ENCODE measurements at regions not wholly inside any gene's neighbourhood (a gene's known extent, or its start where the extent isn't known, plus 50 kb on each side); places are given as distances from the start of the nearest gene placed in this dataset.
A peak's percentile ranks its signal among the peaks of the same experiment; 100 is the strongest.

DNA sequence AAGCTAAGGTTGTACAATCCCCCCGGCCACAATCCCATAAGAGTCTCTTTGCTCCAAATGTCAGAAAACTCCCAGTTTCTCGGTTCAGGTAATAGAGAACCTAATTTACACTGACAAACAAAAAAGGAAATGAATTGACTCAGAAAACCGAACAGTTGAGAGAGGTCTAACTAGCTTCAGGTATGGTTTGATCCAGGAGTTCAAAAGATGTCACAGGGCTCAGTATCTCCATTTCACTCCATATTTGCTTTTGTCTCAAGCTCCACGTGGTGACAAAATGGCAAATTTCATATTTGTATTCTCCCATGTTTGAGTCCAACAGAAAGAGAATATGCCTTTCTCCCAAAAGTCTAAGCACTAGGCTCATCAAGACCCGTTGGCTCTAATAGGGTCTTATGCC, 117.4 kb downstream of the AXIN2 start:
- Histone ChIP-seq H3K4me3 (ENCODE audit: extremely low read depth, insufficient read depth, low read length, poor library complexity, severe bottlenecking) (no peak overlapping the region), H3K9me3 (ENCODE audit: control insufficient read depth, low read length) (peaks cover 7% of the 10 kb centered on the region)

DNA sequence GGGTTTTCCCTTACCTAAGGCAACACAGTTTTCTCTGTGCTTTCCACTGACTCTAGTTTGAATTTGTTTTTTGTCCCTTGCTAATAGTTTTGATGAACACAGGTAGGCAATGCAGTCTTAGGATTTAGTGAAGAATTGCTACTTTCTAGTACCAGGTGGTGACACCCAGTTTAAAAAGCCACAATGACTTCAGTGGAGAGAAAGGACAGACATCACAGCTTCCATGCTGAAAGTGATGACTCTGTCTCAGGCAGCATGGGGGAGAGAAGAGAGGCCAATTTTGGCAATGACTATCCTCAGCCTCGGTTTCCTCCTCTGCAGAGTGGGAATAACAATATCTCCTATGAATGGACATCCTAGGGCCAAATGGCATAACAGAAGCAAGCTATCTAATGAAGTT, 118.8 kb downstream of the AXIN2 start:
- no peak overlapping the region for H3K4me3 ChIP-seq (ENCODE audit: extremely low read depth, insufficient read depth, low read length, poor library complexity, severe bottlenecking)
- peaks cover 30% of the 10 kb centered on the region for H3K4me1 ChIP-seq (ENCODE audit: control insufficient read depth, insufficient read depth, low read length, poor library complexity, severe bottlenecking)
- no CpG with 5 or more reads among the region's 1 CpG for WGBS, 2 experiments (ENCODE audit: insufficient coverage in 2 of 2)
- peaks cover 7% of the 10 kb centered on the region for H3K9me3 ChIP-seq (ENCODE audit: control insufficient read depth, low read length)
- no peak overlapping the region for H3K27ac ChIP-seq (ENCODE audit: low read depth, low read length, severe bottlenecking)
- no peaks in the 10 kb centered on the region for H3K36me3 ChIP-seq (ENCODE audit: control insufficient read depth, insufficient read depth, low read length)

More for the DNA sequence above, 117.4 kb downstream of the AXIN2 start:
- Histone ChIP-seq H3K36me3 (ENCODE audit: control insufficient read depth, insufficient read depth, low read length) (no peaks in the 10 kb centered on the region), H3K27ac (ENCODE audit: low read depth, low read length, severe bottlenecking) (no peak overlapping the region), H3K4me1 (ENCODE audit: control insufficient read depth, insufficient read depth, low read length, poor library complexity, severe bottlenecking) (peaks cover 27% of the 10 kb centered on the region)
- WGBS, 2 experiments (ENCODE audit: insufficient coverage in 2 of 2), result 88 to 93% methylated on average over 3 to 4 of the region's 5 CpGs

DNA sequence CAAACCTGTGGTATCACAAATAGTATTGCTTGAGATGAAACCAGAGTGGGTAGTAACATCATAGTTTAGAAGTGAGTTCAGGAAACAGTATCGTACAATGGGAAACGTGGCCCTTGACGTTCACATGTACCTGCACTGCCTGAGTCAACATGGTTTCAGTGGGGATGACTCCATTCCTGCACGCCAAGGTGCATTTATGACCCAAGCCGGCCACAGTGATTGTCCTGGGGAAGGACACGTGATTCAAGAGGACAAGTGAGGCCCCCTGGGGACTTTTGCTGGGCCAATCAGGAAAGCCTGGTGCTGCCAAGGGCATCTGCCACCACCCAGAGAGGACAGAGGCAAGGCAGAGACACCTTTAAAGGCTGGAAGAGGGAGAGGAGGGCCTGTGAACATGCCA, 119.2 kb downstream of the AXIN2 start:
- H3K4me3 ChIP-seq (ENCODE audit: extremely low read depth, insufficient read depth, low read length, poor library complexity, severe bottlenecking), result no peak overlapping the region
- H3K27ac ChIP-seq (ENCODE audit: low read depth, low read length, severe bottlenecking), result no peak overlapping the region
- WGBS, 2 experiments (ENCODE audit: insufficient coverage in 2 of 2), result 85 to 90% methylated on average over 6 of the region's 6 CpGs
- no peaks in the 10 kb centered on the region for H3K36me3 ChIP-seq (ENCODE audit: control insufficient read depth, insufficient read depth, low read length)
- H3K4me1 ChIP-seq (ENCODE audit: control insufficient read depth, insufficient read depth, low read length, poor library complexity, severe bottlenecking), result peaks cover 30% of the 10 kb centered on the region
- H3K9me3 ChIP-seq (ENCODE audit: control insufficient read depth, low read length), result peaks cover 7% of the 10 kb centered on the region

DNA sequence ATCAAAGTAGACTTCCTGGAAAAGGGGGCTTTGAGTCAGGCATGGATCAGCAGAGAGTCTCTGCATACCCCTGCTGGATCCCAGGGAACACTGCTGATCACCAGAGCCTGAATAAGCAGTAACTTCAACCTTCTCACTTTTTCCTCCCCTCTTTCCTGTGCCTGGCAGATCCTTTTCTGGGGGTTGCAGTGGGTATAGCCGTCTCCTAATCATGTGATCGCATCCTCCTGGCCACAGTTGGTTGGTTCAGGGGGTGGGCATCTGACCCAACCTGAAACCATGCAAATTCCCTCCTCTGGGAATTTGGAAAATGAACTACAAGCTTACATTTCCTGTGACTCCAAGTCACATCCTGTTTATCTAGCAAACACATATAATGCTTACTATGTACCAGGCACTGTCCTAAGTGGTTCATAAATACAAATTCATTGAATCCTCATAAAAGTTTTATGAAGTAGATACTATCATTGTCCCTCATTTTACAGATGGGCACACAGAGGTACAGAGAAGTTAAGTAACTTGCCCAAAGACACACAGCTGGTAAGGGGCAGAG, 120.3 kb downstream of the AXIN2 start:
- Histone ChIP-seq H3K9me3 (ENCODE audit: control insufficient read depth, low read length) (peaks cover 7% of the 10 kb centered on the region), H3K4me1 (ENCODE audit: control insufficient read depth, insufficient read depth, low read length, poor library complexity, severe bottlenecking) (peaks cover 30% of the 10 kb centered on the region), H3K36me3 (ENCODE audit: control insufficient read depth, insufficient read depth, low read length) (no peaks in the 10 kb centered on the region), H3K4me3 (ENCODE audit: extremely low read depth, insufficient read depth, low read length, poor library complexity, severe bottlenecking) (no peak overlapping the region), H3K27ac (ENCODE audit: low read depth, low read length, severe bottlenecking) (no peak overlapping the region)
- 94% methylated on average over 2 of the region's 2 CpGs; no CpG with 5 or more reads in 1 of the 2 experiments for WGBS, 2 experiments (ENCODE audit: insufficient coverage in 2 of 2)

DNA sequence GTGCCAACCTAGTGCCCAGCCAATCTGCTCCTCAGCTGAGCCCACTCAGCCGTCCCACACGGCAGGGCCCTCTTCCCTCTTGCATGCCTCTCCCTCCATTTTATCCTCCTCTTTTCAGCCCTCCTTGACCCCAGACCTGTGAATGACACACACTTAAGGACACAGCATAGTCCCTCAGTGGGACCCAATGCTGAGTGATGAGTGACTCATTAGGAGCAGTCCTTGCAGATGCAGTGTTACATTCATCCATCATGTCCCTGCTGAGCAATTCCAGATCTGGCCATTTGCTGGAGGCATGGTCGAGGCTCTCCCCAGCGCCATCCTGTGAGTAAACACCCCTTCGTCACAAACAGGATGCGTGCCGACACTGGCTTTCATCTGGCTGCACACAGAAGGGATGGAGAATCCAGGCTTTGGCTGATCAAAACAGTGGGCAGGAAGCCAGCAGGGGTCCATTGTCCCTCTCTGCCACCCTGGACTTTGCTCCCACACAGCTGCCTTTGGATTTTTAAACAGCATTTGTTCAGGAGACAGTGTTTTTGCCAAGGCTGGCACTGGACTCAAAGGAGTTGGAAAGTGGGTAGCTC, 122.6 kb downstream of the AXIN2 start:
- 38 to 65% methylated on average over 4 to 7 of the region's 7 CpGs for WGBS, 2 experiments (ENCODE audit: insufficient coverage in 2 of 2)
- peaks cover 7% of the 10 kb centered on the region for H3K9me3 ChIP-seq (ENCODE audit: control insufficient read depth, low read length)
- peaks cover 37% of the 10 kb centered on the region for H3K4me1 ChIP-seq (ENCODE audit: control insufficient read depth, insufficient read depth, low read length, poor library complexity, severe bottlenecking)
- no peaks in the 10 kb centered on the region for H3K36me3 ChIP-seq (ENCODE audit: control insufficient read depth, insufficient read depth, low read length)
- no peak overlapping the region for H3K4me3 ChIP-seq (ENCODE audit: extremely low read depth, insufficient read depth, low read length, poor library complexity, severe bottlenecking)
- H3K27ac ChIP-seq (ENCODE audit: low read depth, low read length, severe bottlenecking), result peak overlapping the region; percentile 82

DNA sequence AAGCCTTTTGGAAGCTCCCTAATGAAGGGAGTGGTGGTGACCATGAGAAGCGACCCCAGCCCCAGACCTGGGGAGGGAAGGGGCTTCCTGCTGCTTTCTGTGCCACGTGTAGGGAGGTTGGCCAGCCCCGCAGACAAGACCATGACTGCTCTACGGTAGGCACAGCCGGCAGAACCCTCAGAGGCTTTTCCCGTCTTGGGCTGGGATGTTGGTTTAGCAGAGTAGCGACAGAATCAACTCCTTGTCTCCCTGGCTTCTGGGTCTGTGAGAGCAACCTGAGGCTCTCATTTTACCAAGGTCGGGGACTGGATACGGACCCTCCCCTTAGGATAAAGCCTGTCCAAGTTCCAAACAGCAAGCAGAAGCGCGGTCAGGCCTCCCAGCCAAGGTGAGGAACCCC, 123.3 kb downstream of the AXIN2 start:
- Histone ChIP-seq H3K36me3 (ENCODE audit: control insufficient read depth, insufficient read depth, low read length) (no peaks in the 10 kb centered on the region), H3K9me3 (ENCODE audit: control insufficient read depth, low read length) (peaks cover 7% of the 10 kb centered on the region), H3K4me3 (ENCODE audit: extremely low read depth, insufficient read depth, low read length, poor library complexity, severe bottlenecking) (no peak overlapping the region), H3K4me1 (ENCODE audit: control insufficient read depth, insufficient read depth, low read length, poor library complexity, severe bottlenecking) (peaks cover 36% of the 10 kb centered on the region), H3K27ac (ENCODE audit: low read depth, low read length, severe bottlenecking) (peak overlapping the region; percentile 82)
- WGBS, 2 experiments (ENCODE audit: insufficient coverage in 2 of 2), result 83 to 85% methylated on average over 9 of the region's 11 CpGs

DNA sequence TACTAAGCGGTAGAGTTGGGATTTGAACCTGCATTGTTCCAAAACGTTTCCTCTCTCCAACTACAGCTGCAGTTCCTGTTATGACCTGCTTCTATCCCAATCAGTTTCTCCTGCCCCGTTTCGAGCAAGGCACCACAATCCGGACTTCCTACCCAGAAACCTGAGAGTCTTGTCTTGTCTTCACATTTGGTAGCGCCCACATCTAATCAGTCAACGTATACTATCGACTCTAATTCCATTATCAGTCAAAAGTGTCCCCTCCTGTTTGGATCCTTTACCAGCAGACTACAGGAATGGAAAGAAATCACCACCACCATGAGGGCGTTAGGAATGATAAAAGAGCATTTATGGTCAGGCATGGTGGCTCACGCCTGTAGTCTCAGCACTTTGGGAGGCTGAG, 124.6 kb downstream of the AXIN2 start:
- no peaks in the 10 kb centered on the region for H3K36me3 ChIP-seq (ENCODE audit: control insufficient read depth, insufficient read depth, low read length)
- WGBS, 2 experiments (ENCODE audit: insufficient coverage in 2 of 2), result 91 to 94% methylated on average over 6 to 8 of the region's 10 CpGs
- no peak overlapping the region for H3K27ac ChIP-seq (ENCODE audit: low read depth, low read length, severe bottlenecking)
- H3K9me3 ChIP-seq (ENCODE audit: control insufficient read depth, low read length), result peaks cover 7% of the 10 kb centered on the region
- no peak overlapping the region for H3K4me3 ChIP-seq (ENCODE audit: extremely low read depth, insufficient read depth, low read length, poor library complexity, severe bottlenecking)
- H3K4me1 ChIP-seq (ENCODE audit: control insufficient read depth, insufficient read depth, low read length, poor library complexity, severe bottlenecking), result peaks cover 25% of the 10 kb centered on the region

DNA sequence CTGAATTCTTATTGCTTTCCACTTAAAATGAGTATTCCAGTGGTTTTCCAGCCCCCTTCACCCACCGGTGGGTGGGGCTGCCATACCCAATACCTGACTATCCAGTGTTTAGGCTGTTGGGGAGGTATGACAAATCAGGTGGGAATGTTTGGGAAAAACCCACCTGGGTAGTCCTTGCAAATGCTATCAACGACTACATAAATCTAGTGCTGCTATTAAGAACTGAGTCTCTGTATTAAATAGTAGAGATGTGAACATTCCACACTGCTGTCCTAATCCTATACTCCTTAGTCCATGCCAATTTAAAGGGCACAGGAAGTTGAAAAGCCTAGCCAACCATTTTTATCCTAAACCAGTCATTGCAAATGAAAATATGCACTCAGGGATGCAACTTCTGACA, 126.6 kb downstream of the AXIN2 start:
- no peaks in the 10 kb centered on the region for H3K36me3 ChIP-seq (ENCODE audit: control insufficient read depth, insufficient read depth, low read length)
- WGBS, 2 experiments (ENCODE audit: insufficient coverage in 2 of 2), result no CpG with 5 or more reads among the region's 2 CpGs
- no peak overlapping the region for H3K4me3 ChIP-seq (ENCODE audit: extremely low read depth, insufficient read depth, low read length, poor library complexity, severe bottlenecking)
- peaks cover 11% of the 10 kb centered on the region for H3K9me3 ChIP-seq (ENCODE audit: control insufficient read depth, low read length)
- peaks cover 18% of the 10 kb centered on the region for H3K4me1 ChIP-seq (ENCODE audit: control insufficient read depth, insufficient read depth, low read length, poor library complexity, severe bottlenecking)
- no peak overlapping the region for H3K27ac ChIP-seq (ENCODE audit: low read depth, low read length, severe bottlenecking)

DNA sequence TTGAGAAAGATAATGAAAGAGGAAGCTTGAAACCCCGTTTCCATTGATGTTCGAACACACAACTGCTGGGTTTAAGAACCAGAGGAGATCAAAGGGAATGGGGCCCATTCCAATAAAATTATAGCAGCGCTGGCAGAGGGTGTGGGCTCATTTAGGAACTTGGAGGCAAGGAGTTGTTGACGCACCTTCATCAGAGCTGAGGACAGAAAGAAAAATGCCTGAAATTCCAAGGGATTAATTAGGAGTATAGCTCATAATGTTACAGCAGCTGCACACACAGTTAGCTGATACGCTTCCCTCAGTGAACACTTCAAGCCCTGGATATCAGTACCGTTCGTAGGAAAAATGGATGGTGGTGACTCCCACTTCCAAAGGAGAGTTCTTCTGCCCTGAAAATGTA, 127.2 kb downstream of the AXIN2 start:
- no peaks in the 10 kb centered on the region for H3K36me3 ChIP-seq (ENCODE audit: control insufficient read depth, insufficient read depth, low read length)
- H3K4me3 ChIP-seq (ENCODE audit: extremely low read depth, insufficient read depth, low read length, poor library complexity, severe bottlenecking), result no peak overlapping the region
- peaks cover 5% of the 10 kb centered on the region for H3K9me3 ChIP-seq (ENCODE audit: control insufficient read depth, low read length)
- WGBS, 2 experiments (ENCODE audit: insufficient coverage in 2 of 2), result 66 to 97% methylated on average over 2 to 5 of the region's 7 CpGs
- H3K4me1 ChIP-seq (ENCODE audit: control insufficient read depth, insufficient read depth, low read length, poor library complexity, severe bottlenecking), result peaks cover 14% of the 10 kb centered on the region
- peak overlapping the region; percentile 76 for H3K27ac ChIP-seq (ENCODE audit: low read depth, low read length, severe bottlenecking)

DNA sequence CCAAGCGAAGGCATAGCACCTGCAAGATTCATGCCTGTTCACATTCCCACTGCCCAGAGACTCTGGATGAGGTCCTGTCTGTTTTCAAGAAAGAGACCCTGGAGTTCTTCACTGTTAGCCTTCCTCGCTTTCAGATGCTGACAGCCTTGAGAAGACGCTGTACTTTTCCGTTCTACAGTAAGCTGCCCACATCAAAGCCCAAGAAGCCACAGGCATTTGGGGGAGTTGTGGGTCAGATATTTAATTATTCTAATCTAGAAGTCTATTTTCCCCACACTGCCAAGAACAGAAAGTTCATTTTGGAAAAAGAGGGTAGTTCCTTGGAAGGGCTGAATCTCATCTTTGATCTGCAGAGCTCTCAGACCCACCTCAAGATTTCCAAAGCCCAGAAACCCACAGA, 127.9 kb downstream of the AXIN2 start:
- peaks cover 9% of the 10 kb centered on the region for H3K4me1 ChIP-seq (ENCODE audit: control insufficient read depth, insufficient read depth, low read length, poor library complexity, severe bottlenecking)
- 91% methylated on average over 1 of the region's 4 CpGs; no CpG with 5 or more reads in 1 of the 2 experiments for whole genome bisulfite sequencing, 2 experiments (ENCODE audit: insufficient coverage in 2 of 2)
- no peaks in the 10 kb centered on the region for H3K36me3 ChIP-seq (ENCODE audit: control insufficient read depth, insufficient read depth, low read length)
- H3K4me3 ChIP-seq (ENCODE audit: extremely low read depth, insufficient read depth, low read length, poor library complexity, severe bottlenecking), result no peak overlapping the region
- H3K9me3 ChIP-seq (ENCODE audit: control insufficient read depth, low read length), result peaks cover 4% of the 10 kb centered on the region
- H3K27ac ChIP-seq (ENCODE audit: low read depth, low read length, severe bottlenecking), result peak overlapping the region; percentile 76

DNA sequence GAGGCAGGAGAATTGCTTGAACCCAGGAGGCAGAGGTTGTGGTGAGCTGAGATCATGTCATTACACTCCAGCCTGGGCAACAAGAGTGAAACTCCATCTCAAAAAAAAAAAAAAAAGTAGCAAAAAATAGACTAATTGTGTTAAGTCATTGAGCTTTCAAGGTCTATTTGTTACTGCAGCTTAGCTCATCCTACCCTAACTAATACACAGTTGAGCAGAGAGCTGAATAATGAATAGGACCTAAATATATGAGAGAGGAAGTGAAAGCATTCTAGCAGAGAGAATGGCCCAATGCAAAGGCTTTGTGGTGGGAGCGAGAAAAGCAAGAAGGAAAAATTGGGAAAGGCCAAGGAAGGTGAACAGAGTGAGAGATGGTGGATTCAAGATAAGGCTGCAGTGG, 128.3 kb downstream of the AXIN2 start:
- Histone ChIP-seq H3K36me3 (ENCODE audit: control insufficient read depth, insufficient read depth, low read length) (no peaks in the 10 kb centered on the region), H3K4me3 (ENCODE audit: extremely low read depth, insufficient read depth, low read length, poor library complexity, severe bottlenecking) (no peak overlapping the region), H3K27ac (ENCODE audit: low read depth, low read length, severe bottlenecking) (peak overlapping the region; percentile 7), H3K9me3 (ENCODE audit: control insufficient read depth, low read length) (peaks cover 4% of the 10 kb centered on the region), H3K4me1 (ENCODE audit: control insufficient read depth, insufficient read depth, low read length, poor library complexity, severe bottlenecking) (peaks cover 9% of the 10 kb centered on the region)
- 94 to 100% methylated on average over 1 of the region's 1 CpG for WGBS, 2 experiments (ENCODE audit: insufficient coverage in 2 of 2)

Data from mesodermal cell (in vitro differentiated cells).